Activated CD4-positive, alpha-beta T cell treated with anti-CD3 and anti-CD28 coated beads, Interleukin-2, amount 50 U/mL, for 48 hours (primary cell): ENCODE measurements at regions not wholly inside any gene's neighbourhood (a gene's known extent, or its start where the extent isn't known, plus 50 kb on each side); places are given as distances from the start of the nearest gene placed in this dataset.
"Not testable (repeated sequence)": the region's sequence is repeated elsewhere in the genome, so short reads cannot be mapped to it uniquely, and the experiment has no call there.

Source experiments
- DNase-seq, 2 experiments: peaks; one replicate each; pipeline ENCODE4 v3.0.0-alpha.2; 2020

DNA sequence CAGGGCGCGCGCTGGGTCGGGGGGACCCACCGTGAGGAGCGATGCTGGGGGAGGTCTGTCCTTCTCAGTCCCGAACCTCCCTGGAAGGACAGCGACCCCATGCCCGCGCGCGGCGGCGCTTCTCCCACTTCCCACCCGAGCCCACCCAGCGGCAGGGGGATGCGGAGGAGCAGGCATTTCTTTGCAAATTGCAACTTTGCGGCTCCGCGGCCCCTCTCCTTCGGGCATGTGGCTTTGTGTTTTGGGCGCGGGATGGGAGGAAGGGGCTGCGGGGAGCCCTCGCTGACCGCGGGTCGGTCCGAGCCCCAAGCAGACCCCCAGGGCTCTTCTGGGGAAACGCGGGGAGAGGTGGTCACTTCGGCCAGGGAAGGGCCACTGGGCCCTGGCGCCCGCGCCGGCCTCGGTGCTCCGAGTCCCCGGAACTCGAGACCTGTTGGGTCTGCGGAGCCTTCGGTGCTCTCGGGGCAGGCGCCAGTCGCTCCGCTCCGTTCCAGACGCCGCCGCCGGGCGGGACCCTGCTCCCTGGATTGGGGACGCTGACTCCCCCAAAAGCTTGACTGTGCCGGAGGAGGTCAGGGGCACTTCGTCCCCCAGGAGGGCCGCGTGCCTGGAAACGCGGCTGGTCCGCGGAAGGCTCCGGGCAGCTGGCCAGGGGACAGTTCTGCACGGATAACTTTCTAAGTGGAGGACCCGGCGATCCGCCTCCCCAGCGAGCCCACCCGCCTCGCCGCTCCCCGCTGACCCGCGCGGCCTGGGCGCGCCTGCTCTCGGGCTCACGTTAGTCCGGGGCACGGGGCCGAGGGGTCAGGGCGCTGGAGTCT, 164.2 kb upstream of the DPP6 start:
- no peak for DNase-seq

DNA sequence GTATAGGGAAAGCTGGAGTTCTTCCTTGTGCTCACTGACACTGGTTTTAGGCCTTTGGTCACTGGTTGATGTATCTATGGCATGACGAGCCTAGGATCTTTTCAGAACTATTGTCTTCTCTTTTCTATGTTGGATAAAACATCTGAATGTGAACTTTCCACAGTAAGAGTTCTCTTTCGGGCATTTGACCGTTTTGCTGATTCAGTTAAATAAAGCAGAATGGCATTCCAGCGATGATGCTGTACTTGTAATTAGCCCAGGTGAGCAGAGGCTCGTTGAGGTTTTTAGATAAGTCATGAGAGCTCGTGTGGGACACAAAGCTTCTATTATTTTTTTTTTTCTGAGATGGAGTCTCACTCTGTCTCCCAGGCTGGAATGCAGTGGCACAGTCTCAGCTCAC, 160.2 kb upstream of the DPP6 start:
- no peak for DNase-seq

DNA sequence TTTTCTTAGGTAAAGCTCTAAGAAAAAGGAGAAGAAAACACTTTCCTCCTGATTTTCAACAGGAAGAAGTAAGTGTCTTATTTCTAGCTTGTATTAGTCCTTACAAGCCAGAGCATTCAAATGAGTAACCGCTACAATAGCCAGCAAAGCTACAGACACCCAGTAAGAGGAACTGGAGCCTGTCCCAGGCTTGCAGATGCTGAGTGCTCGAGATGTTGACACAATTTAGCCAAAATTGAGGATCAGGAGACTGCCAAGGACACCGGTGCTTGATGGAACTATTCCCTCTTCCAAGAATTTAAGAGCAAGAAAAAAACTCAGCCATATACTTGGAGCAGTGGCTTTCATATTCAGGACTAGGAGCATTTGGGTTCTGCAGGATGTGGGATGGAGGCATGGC, 149.3 kb upstream of the DPP6 start:
- no peak for DNase-seq

DNA sequence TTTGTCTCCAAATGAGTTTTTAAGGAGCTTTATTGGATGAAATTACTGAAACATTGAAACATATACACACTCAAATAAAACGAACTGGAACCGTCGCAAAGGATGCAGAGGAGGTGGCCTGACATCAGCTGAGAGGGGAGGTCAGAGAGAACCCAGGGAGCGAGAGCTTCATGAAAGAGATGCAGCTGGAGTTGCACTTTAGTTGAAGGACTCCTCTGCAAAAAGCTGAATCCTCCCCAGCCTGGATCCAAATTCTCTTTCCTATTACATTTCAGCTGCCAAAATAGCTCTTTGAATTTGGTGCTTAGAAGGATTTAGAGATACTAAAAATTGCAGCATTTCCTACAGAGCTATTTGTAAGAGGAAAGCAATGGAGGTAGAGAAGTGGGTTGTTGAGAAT, 140.0 kb upstream of the DPP6 start:
- DNase-seq, result no peak

DNA sequence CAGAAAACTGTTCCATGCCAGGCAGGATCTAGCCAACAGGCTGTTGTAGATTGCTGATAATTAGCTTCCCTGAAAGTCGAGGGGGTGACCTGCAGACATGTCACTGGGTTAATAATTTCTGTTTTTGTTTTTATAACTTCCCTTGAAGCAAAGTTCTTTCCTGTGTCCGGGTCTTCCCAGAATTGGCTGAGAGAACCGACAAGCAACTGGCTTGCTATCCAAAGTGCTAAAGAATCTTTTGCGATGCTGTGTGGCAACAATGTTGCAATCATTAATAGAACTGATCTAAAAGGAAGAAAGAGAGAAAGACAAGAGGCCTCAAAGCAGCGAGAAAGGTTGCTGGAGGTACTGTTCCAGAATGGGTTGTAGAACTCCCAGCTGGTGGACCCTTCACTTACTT, 132.1 kb upstream of the DPP6 start:
- no peak for DNase-seq

DNA sequence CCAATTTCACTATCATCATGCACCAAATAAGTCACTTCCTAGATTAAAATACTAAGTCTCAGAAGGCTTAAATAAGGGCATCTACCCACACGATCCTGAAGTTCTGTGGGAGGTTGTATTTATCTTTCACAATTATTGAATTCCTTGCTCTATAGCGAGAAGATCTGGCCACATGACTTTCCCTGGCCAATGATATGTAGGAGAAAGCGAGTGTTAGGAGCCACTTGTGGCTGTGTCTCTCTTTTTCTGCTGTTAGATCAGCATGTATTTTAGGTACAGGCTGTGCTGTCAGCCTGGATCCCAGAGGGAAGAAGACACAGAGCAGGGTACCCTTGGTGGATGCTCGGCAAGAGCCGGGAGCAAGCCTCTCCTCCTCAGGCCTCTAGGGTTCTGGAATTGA, 131.3 kb upstream of the DPP6 start:
- DNase-seq, result no peak

DNA sequence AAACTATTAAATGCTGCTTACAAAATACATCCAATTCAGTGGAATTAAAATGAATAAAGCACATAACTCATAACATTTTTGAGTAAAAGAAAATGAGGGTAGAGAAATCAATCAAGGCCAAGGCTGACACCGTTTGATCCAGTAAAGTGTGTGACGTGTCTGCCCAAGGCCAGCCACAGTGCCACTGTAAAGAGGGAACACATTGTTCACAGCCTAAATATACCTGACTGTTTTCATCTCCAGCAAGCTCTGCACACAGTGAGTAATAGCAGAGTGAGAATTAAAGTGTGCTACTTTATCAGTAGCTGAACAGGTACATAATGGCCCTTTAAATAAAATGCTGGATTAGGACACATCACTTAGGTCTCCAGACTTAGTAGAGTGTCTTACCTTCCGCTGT, 130.8 kb upstream of the DPP6 start:
- no peak for DNase-seq

DNA sequence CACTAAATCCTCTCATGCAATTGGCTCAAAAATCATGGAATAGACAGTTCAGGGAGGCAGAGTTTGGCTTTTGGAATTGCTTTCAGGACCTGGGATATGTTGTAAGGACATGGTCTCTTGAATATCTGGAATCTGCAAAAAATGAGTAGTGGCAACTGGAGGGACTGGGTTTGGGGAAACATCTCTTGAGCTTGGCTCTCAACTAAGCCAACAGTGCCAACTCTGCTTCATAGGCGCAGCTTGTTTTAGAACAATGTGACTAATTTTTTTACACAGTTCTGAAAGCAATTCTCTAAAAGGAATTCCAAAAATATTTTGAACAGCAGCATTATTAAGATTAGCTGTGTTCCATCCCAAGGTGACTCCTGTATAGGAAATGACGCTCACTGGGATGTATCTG, 121.5 kb upstream of the DPP6 start:
- no peak for DNase-seq

DNA sequence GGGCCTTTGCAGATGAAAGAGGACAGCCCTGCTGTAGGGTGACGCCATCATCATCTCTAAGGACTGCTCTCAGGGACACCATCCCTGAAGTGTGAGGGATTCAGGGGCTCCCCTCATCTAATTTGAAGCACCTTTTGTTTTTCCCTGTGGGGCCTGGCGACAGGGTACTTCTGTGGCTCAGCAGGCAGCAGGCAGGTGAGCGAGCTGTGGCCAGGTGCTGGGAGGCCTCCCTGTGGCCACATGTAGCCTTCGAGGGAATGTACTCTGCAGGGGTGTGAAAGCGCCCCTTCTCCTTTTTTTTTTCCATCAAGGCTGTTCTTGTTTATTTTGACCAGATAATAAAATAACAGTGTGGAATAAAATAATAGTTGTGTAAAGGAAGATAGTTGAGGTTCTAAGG, 118.2 kb upstream of the DPP6 start:
- no peak for DNase-seq

DNA sequence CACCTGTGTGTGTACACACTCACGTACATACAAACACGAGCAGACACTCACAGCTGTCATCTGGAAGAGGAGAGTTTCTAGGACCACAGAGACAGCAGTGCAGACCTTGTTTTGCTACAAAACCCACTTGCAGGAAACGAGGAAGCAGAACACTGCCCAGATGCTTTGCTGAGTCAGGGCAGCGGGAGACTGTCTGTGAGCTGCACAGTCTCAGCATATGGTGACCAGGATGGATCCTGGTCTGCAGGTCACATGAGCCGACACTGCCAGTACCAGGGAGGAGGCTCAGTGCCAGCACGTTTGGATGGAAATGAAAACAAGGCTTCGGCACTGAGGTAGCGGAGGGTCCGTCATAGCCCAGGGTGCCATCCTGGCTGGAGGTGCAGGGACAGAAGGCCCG, 117.6 kb upstream of the DPP6 start:
- DNase-seq, result no peak

DNA sequence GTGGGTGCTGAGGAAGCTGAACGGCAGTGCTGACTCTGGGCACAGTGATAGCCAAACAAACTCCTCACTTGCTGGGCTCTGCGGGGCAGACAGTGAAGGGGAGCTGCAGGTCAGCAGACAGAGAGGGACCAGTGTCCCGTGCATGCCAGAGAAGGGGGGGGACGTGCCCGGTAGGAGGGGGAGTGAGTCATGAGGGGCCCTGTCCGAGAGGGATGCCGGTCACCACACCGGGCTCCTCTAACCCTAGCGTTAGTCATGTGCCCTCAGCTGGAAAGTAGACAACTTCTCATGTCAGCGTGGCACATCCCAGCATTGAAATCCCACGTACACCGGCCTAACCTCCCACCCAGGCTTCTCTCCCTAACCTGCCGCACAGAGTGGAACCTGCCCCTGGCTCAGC, 117.1 kb upstream of the DPP6 start:
- DNase-seq, result no peak

DNA sequence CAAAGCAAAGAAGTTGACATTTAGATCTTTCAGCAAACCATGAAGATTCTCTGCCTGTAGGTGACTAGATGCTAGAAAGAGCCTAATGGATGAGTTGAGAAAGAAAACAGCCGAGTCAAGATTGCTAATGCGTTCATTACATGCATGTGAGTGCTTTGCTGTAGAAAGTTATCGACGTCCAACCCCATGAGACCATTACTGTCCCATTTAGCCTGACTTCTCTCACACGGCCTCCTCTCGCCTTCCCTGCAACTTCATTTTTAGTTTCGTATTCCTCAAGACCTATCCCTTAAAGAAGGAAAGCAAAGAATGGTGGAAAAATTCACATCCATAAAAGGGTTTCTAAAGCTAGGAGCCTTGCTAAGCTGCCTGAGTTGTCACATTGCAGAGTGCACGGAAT, 113.7 kb upstream of the DPP6 start:
- DNase-seq, result no peak

DNA sequence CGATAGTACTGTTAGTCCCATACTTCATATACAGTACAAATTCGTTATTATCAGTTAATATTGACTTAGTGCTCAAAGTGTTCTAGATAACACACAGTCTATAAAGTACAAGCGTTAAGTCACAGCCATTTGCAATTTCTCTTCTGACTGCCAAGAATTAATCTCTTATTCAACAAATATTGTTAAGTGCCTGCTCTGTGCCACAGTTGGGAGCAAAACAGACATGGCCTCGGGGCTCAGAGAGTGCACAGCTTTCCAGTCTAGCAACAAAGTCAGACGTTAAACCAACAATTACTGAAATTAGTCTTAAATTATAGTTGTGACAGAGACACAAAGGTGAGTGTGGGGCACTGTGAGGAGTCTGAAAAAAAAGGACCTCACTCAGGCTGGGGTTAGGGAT, 113.0 kb upstream of the DPP6 start:
- no peak for DNase-seq

DNA sequence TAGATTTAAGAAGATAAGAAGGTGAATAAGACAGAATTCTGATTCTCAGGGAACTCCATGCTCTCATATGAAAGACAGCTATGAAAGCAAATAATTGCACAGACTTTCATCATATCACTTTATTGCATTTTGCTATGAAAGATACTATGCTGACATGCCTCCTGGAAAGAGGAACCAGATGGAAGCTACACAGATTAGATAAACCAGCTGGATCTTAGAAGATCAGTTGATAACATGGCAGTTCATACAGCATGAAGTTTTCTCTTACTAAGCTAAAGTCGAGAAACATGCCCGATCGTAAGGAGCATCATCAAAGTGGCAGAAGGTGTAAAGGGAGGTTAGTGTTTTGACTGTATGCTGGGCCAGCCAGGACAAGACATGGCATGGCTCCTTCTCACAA, 112.5 kb upstream of the DPP6 start:
- no peak for DNase-seq

DNA sequence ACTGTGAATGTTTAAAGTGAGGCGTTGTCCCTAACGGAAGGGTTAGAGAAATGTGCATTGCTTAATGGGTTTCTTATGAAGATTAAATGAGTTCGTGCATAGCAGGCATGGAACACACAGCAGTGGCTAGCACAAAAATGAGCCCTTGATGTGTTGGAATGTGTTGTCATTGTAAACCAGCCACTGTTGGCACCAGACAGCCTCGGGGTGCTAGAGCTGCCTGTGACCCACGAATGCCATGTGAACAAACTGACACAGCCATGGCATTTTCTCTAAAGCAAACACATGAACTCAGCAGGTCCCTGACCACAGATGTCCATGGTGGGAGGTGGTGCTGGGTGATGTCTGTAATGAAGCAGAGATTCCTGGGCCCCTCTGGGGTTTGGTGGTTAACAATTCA, 111.1 kb upstream of the DPP6 start:
- no peak for DNase-seq

DNA sequence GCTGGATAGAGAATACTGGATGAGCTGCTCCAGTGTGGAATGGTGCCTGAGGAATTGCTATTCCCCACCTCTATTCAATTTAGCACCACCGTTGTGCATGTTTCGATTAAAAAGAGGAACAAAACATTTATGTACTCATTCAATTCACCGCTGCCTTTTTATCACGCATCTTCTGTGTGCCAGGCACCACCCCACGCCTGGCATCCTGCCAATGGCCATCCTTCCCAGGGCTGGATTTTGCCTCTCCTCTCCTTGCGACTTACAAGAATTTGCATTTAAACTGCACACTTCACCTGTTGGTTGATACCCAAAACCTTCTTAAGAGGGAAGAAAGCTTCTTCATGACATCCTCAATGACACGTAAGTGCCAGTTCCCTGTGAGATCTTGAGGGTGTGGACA, 110.2 kb upstream of the DPP6 start:
- DNase-seq, result no peak

DNA sequence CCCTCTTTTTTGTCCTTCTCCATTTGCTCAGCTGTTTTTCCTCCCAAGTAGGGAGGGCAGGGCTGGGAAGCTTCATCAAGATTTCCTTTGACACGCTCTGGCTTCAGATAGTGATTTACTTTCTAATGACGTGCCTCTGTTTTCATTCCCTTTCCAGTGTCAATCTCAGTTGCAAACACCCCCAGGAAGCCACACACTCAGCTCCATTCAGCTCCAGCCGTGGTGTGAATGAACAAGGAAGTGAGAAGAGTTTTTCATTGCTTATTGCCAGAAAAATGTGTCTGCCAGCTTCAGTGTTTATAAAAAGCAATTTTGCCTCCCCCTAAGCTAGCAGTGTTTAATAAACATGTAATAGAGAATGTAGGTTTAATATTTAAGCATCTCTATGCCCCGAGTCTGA, 108.7 kb upstream of the DPP6 start:
- no peak for DNase-seq

DNA sequence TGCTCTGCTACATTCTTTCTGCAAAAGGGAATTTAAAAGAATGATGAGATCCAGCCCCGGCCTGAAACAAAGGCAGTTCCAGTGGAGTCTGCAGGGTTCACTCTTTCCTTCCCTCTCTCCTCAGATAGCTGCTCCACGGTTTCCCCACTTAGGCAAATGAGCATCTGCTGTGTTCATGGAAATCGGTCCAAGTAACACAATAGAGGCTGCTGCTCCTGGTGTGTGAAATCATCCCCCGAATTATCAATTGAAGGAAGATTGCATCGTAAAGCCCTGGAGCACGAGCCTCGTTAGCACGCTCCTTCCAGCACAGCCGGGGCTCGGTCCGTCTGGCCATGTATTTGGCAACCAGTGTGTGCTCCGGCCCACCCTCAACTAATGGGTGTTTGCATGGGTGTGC, 108.3 kb upstream of the DPP6 start:
- DNase-seq, result no peak

DNA sequence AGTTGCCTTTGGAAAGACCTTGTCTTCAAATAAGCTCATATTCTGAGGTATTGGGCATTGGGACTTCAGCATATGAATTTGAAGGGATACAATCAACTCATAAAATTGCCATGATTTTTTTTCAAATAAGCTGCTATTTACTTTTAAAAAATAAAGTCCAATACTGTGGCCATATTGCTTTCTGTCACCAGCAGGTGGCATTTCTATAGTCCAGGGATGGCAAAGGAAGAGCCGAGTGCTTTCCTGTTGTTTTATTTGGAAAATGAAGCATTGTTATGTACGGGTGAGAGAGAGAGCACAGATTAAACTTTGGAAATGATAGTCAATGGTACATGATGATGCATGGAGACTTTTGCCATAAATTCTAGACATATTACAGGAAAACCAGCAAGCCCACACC, 104.1 kb upstream of the DPP6 start:
- DNase-seq, result no peak

DNA sequence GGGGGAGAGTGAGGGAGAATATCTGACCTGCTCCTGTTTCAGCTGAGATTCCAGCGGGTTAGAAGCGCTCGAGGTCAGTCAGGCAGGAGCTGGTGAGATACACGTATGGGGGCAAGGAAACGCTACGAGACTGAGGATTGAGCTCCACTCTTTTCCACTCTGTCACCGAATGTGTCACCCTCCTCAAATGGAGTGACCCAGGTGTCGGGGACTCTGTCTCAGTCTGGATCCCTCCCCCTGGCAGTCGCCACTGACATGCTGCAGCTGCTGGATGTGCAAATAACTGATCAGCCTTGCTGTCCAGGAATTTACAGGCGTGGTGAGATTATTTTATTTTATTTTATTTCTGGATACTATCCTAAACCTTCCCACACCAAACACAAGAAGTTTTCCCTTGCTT, 100.9 kb upstream of the DPP6 start:
- DNase-seq, result no peak

DNA sequence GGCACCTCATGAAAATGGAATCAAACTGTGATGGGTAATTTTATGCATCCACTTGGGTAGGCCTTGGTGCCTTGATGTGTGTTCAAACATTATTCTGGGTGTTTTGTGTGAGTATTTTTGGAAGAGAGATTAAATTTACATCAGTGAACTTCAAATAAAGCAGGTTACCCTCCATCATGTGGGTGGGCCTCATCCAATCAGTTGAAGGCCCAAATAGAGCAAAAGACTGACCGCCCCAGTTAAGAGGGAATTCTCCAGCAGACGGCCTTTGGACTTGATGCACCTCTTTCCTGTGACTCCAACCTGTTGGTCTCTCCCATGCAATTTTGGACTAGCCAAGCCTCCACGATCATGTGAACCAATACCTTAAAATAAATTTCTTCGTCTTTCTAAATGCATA, 97.7 kb upstream of the DPP6 start:
- DNase-seq, result no peak

DNA sequence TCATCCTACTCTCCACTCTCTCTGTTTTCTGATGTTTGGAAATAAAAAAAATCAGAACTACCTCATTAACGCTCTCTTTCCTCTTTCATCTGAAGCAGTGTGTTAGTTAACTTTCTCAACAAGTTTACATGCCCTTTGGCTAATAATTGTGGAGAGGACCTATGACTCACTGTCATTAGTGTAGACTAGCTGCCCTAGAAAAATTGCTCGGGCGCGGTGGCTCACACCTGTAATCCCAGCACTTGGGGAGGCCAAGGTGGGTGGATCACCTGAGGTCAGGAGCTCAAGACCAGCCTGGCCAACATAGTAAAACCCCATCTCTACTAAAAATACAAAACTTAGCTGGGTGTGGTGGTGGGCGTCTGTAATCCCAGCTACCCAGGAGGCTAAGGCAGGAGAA, 94.5 kb upstream of the DPP6 start:
- not testable (repeated sequence) for DNase-seq

DNA sequence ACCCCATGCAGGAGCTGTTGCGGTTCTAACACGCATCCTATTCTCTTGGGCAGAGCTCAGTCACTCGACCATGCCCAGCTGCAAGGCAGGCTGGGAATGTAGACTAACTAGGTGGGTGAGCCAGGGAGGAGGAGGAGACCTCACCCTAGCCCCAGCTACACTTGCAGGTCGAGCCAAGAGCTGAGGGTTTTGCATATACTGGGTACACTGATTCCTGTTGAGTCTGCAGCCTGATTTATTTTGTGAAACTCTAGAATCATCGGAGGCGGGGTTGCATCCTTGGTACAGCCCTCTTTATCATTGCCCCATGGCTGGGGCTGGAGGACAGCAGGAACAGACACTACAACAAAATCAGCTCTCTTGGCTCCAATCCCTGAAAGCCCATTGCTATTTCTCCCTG, 93.8 kb upstream of the DPP6 start:
- DNase-seq, result not testable (repeated sequence)

DNA sequence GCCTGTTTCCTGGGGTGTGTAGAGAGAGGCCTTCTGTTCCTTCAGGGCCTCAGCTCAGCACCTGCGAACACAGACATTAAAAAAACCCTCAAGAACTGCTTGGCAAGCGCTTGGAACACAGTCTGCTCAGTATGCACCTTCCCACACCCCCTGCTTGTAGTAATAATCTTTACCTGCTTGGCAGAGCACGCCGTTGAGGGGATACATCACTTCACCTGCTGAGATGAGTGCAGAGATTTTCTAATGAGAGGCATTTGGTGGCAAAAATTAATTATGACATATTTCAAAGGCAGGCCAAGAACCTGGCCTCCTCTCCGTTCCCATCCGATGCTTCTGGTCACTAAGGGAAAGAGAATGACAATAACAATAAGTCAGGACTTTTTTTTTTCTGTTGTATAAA, 93.4 kb upstream of the DPP6 start:
- not testable (repeated sequence) for DNase-seq

DNA sequence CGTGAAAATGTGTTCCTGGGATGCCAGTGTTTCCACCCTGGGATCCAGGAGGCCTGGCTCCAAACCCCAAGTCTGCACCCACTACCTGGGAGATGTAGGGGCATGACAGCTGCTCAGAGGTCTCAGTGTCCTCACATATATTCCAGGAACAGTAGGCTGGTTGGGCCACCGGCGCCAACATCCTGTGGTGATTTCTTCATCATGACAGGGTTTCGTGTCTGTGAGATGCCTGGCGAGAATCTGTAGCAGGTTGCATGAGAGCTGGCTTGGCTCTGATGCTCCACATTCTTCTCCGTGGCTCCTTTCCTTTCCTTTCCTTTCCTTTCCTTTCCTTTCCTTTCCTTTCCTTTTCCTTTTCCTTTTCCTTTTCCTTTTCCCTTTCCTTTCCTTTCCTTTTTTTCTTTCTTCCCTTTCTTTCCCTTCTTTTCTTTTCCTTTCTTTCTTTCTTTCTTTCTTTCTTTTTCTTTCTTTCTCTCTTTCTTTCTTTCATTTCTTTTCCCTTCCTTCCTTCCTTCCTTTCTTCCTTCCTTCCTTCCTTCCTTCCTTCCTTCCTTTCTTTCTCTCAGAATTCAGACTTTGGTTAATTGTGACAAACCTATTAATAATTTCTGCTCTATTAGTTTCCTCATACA, 87.6 kb upstream of the DPP6 start:
- not testable (repeated sequence) for DNase-seq
